ENCODE measurements at regions not wholly inside any gene's neighbourhood (a gene's known extent, or its start where the extent isn't known, plus 50 kb on each side); places are given as distances from the start of the nearest gene placed in this dataset.

- no peak for DNase-seq (ENCODE audit: low spot score)
These were observed 293.7 kb upstream of the CPEB2 start for GRCh38 chr4:14708574-14708973.

- DNase-seq (ENCODE audit: low spot score): no peak
These were observed 291.0 kb upstream of the CPEB2 start for GRCh38 chr4:14711259-14711658.

GRCh38 chr4:14716691-14717090 is 285.6 kb upstream of the CPEB2 start:
- DNase-seq (ENCODE audit: low spot score): no peak

- DNase-seq (ENCODE audit: low spot score): no peak
These were observed 283.2 kb upstream of the CPEB2 start for GRCh38 chr4:14719053-14719452.

GRCh38 chr4:14726441-14726840 is 275.8 kb upstream of the CPEB2 start:
- DNase-seq (ENCODE audit: low spot score): no peak

GRCh38 chr4:14726877-14727361 is 275.4 kb upstream of the CPEB2 start:
- no peak for DNase-seq (ENCODE audit: low spot score)

- no peak for DNase-seq (ENCODE audit: low spot score)
These were observed 272.8 kb upstream of the CPEB2 start for GRCh38 chr4:14729282-14730000.

- DNase-seq (ENCODE audit: low spot score): no peak
These were observed 260.2 kb upstream of the CPEB2 start for GRCh38 chr4:14742054-14742453.

- DNase-seq (ENCODE audit: low spot score): no peak
These were observed 259.1 kb upstream of the CPEB2 start for GRCh38 chr4:14743172-14743571.

- DNase-seq (ENCODE audit: low spot score): no peak
These were observed 258.7 kb upstream of the CPEB2 start for GRCh38 chr4:14743601-14744000.

- no peak for DNase-seq (ENCODE audit: low spot score)
These were observed 257.9 kb upstream of the CPEB2 start for GRCh38 chr4:14744346-14744745.

GRCh38 chr4:14749910-14750309 is 252.4 kb upstream of the CPEB2 start:
- peak; percentile 4 for DNase-seq (ENCODE audit: low spot score)

- no peak for DNase-seq (ENCODE audit: low spot score)
These were observed 249.8 kb upstream of the CPEB2 start for GRCh38 chr4:14752341-14753046.

GRCh38 chr4:14767142-14767541 is 235.1 kb upstream of the CPEB2 start:
- no peak for DNase-seq (ENCODE audit: low spot score)

GRCh38 chr4:14768449-14768848 is 233.8 kb upstream of the CPEB2 start:
- DNase-seq (ENCODE audit: low spot score): no peak

GRCh38 chr4:14769993-14770392 is 232.3 kb upstream of the CPEB2 start:
- no peak for DNase-seq (ENCODE audit: low spot score)

GRCh38 chr4:14771094-14771493 is 231.2 kb upstream of the CPEB2 start:
- DNase-seq (ENCODE audit: low spot score): no peak

GRCh38 chr4:14771504-14772175 is 230.6 kb upstream of the CPEB2 start:
- DNase-seq (ENCODE audit: low spot score): no peak

GRCh38 chr4:14772388-14772787 is 229.9 kb upstream of the CPEB2 start:
- DNase-seq (ENCODE audit: low spot score): no peak

GRCh38 chr4:14783011-14783877 is 219.0 kb upstream of the CPEB2 start:
- peak; percentile 48 for DNase-seq (ENCODE audit: low spot score)

- no peak for DNase-seq (ENCODE audit: low spot score)
These were observed 215.1 kb upstream of the CPEB2 start for GRCh38 chr4:14787221-14787620.

- no peak for DNase-seq (ENCODE audit: low spot score)
These were observed 214.4 kb upstream of the CPEB2 start for GRCh38 chr4:14787894-14788293.
